Eye (tissue), 1 donor: ENCODE measurements at regions not wholly inside any gene's neighbourhood (a gene's known extent, or its start where the extent isn't known, plus 50 kb on each side); places are given as distances from the start of the nearest gene placed in this dataset.
"Not testable (repeated sequence)": the region's sequence is repeated elsewhere in the genome, so short reads cannot be mapped to it uniquely, and the experiment has no call there.

Source experiments
- DNase-seq: peaks from one replicate; pipeline ENCODE4 v3.0.0-alpha.2; 2015

- DNase-seq, result no peak
Measured at GRCh38 chr1:242811092-242811840, 286.8 kb upstream of the PLD5 start.

GRCh38 chr1:242806324-242806723 lies 281.8 kb upstream of the PLD5 start:
- no peak for DNase-seq

GRCh38 chr1:242805360-242805759 lies 280.9 kb upstream of the PLD5 start:
- not testable (repeated sequence) for DNase-seq

GRCh38 chr1:242802973-242803372 lies 278.5 kb upstream of the PLD5 start:
- no peak for DNase-seq

GRCh38 chr1:242800521-242800920 lies 276.0 kb upstream of the PLD5 start:
- no peak for DNase-seq

GRCh38 chr1:242797856-242798255 lies 273.4 kb upstream of the PLD5 start:
- no peak for DNase-seq

GRCh38 chr1:242788771-242789170 lies 264.3 kb upstream of the PLD5 start:
- no peak for DNase-seq

- DNase-seq, result no peak
Measured at GRCh38 chr1:242787968-242788367, 263.5 kb upstream of the PLD5 start.

- no peak for DNase-seq
Measured at GRCh38 chr1:242784807-242785206, 260.3 kb upstream of the PLD5 start.

- DNase-seq, result peak; percentile 7
Measured at GRCh38 chr1:242784084-242784483, 259.6 kb upstream of the PLD5 start.

GRCh38 chr1:242774256-242774655 lies 249.8 kb upstream of the PLD5 start:
- DNase-seq, result no peak

GRCh38 chr1:242770366-242770765 lies 245.9 kb upstream of the PLD5 start:
- no peak for DNase-seq

GRCh38 chr1:242764161-242764560 lies 239.7 kb upstream of the PLD5 start:
- DNase-seq, result no peak

GRCh38 chr1:242761556-242761955 lies 237.1 kb upstream of the PLD5 start:
- no peak for DNase-seq

GRCh38 chr1:242754926-242755325 lies 230.4 kb upstream of the PLD5 start:
- DNase-seq, result no peak

- DNase-seq, result no peak
Measured at GRCh38 chr1:242754125-242754524, 229.6 kb upstream of the PLD5 start.

- no peak for DNase-seq
Measured at GRCh38 chr1:242747233-242747632, 222.7 kb upstream of the PLD5 start.

- DNase-seq, result no peak
Measured at GRCh38 chr1:242745079-242745478, 220.6 kb upstream of the PLD5 start.

- no peak for DNase-seq
Measured at GRCh38 chr1:242743983-242744780, 219.7 kb upstream of the PLD5 start.

GRCh38 chr1:242738702-242739645 lies 214.5 kb upstream of the PLD5 start:
- no peak for DNase-seq

- no peak for DNase-seq
Measured at GRCh38 chr1:242736611-242737010, 212.1 kb upstream of the PLD5 start.

GRCh38 chr1:242735323-242735722 lies 210.8 kb upstream of the PLD5 start:
- no peak for DNase-seq

- DNase-seq, result no peak
Measured at GRCh38 chr1:242731446-242731845, 206.9 kb upstream of the PLD5 start.
